Erythroblast (primary cell): ENCODE measurements at regions not wholly inside any gene's neighbourhood (a gene's known extent, or its start where the extent isn't known, plus 50 kb on each side); places are given as distances from the start of the nearest gene placed in this dataset.

Experiments used
- GATA1 ChIP-seq: IDR thresholded peaks from 2 replicates; pipeline ENCODE4 v1.6.1; 2011; ENCODE audit warnings: low read depth, mild to moderate bottlenecking, control low read depth, low read length, moderate library complexity
- POLR2A ChIP-seq: IDR thresholded peaks from 2 replicates; pipeline ENCODE4 v1.6.1; 2011; ENCODE audit warnings: mild to moderate bottlenecking, low read length

DNA sequence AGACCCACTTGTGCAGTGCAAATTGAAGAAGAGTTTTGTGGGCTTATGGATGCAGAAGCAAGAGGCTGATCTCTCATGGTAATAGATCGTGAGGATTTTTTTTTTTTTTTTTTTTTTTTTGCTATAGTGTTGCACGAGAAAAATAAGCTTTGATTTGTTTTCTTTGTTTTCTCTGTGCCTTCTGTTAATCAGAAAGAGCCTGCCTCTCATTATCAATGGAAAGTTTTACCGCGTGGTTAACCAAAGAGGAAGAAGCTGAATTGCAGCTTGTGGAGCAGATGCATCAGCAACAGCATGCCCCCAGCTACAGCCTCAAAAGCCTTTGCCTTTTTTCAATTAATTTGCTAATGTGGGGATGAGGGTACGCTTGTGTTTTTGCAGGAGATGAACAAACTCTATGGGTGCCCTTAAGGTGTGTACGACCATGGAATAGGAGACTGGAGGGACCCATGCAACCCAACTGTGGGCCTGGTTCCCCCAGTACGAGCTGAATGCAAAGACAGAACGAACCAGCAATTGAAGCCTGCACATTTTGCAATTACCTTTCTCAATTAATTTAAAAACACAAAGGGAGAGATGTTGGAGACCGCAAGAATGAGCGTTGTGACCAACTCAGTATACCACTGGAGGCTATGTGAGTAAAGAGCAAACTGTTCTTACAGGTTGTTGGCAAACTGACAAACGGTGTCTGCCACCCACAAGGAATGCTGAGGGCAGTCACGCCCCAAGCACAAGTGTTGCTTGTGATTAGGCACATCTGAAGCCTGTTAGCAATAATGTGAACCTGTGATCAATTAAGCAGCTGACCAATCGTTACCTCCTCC lies 58.6 kb upstream of the SPRY2 start:
- TF ChIP-seq POLR2A (no peak), GATA1 (no peak)
